H1 (cell line): ENCODE measurements at regions not wholly inside any gene's neighbourhood (a gene's known extent, or its start where the extent isn't known, plus 50 kb on each side); places are given as distances from the start of the nearest gene placed in this dataset.

Source experiments
- ASH2L ChIP-seq: fragments of 200-600, 300-600 bp; sonication (generic); IDR thresholded peaks from one replicate; pipeline ENCODE4 v1.7.1; 2017; ENCODE audit warnings: low read length
- ATF2 ChIP-seq: IDR thresholded peaks from 2 replicates; pipeline ENCODE4 v1.6.1; 2012; ENCODE audit warnings: low read length, inconsistent platforms
- BACH1 ChIP-seq: IDR thresholded peaks from 2 replicates; pipeline ENCODE4 v1.6.1; 2012; ENCODE audit warnings: low read length, improper control_type of control experiment
- CHD7 ChIP-seq: fragments of 300-600 bp; sonication (generic); IDR thresholded peaks from 2 replicates; pipeline ENCODE4 v1.7.1; 2012; ENCODE audit warnings: low read length, moderate library complexity, mild to moderate bottlenecking, inconsistent platforms; ENCODE audit not compliant: insufficient replicate concordance
- HDAC2 ChIP-seq, 2 experiments: fragments of 300-600 bp in 1 of 2; sonication (generic) in 1 of 2; IDR thresholded peaks; 2 replicates each; pipeline ENCODE4 v1.6.1; 2011 to 2012; ENCODE audit warnings: low read depth in 2 of 2, low read length in 2 of 2, mild to moderate bottlenecking in 2 of 2, moderate library complexity in 2 of 2, borderline replicate concordance in 1 of 2, inconsistent platforms in 1 of 2
- HDAC6 ChIP-seq: IDR thresholded peaks from one replicate; pipeline ENCODE4 v1.7.1; 2012; ENCODE audit warnings: low read depth, mild to moderate bottlenecking, inconsistent platforms, low read length, moderate library complexity
- MAX ChIP-seq: IDR thresholded peaks from 2 replicates; pipeline ENCODE4 v1.6.1; 2012; ENCODE audit warnings: inconsistent platforms
- POLR2AphosphoS5 ChIP-seq: IDR thresholded peaks from 2 replicates; pipeline ENCODE4 v1.6.1; 2011; ENCODE audit warnings: low read depth, low read length
- POU5F1 ChIP-seq: IDR thresholded peaks from 2 replicates; pipeline ENCODE4 v1.6.1; 2011; ENCODE audit warnings: low read depth, mild to moderate bottlenecking, low read length, moderate library complexity
- RFX5 ChIP-seq: IDR thresholded peaks from 2 replicates; pipeline ENCODE4 v1.6.1; 2011; ENCODE audit warnings: low read depth, low read length, improper control_type of control experiment, borderline replicate concordance
- SUZ12 ChIP-seq: fragments of 200-600 bp; sonication (generic); IDR thresholded peaks from 2 replicates; pipeline ENCODE4 v1.6.1; 2012; ENCODE audit warnings: mild to moderate bottlenecking, inconsistent platforms, low read length, moderate library complexity, mixed read lengths

GRCh38 chr10:37728830-37729229 lies 128.6 kb downstream of the ZNF248 start (continued):
- TF ChIP-seq CHD7 (no peak), RFX5 (no peak), SUZ12 (no peak), HDAC2 (IDR thresholded peaks at IDR 0.05; ENCODE audit: borderline replicate concordance in 1 of 2, low read depth in 2 of 2, low read length in 2 of 2) (no peak), ASH2L (no peak), POU5F1 (no peak), POLR2AphosphoS5 (no peak), BACH1 (no peak), HDAC6 (no peak), MAX (no peak), ATF2 (no peak)
